ENCODE measurements at regions not wholly inside any gene's neighbourhood (a gene's known extent, or its start where the extent isn't known, plus 50 kb on each side); places are given as distances from the start of the nearest gene placed in this dataset.

DNA sequence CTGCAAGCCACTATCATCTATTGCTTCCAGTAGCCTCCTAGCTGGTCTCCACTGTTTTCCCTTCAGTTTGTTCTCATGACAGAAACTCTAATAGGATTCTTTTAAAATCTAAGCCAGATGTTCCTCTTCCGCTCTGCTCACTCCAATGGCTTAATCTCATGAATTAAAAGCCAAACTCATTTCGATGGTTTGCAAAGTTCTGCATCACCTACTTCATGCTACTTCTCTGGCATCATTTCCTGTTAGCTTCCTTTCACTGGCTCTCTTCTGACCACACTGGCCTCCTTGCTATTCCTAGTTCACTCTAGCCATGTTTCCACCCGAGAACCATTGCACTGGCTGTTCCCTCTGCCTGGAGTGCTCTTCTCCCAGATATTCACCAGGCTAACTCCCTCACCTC lies 102.0 kb upstream of the LSM6 start:
- Mint-ChIP-seq H3K27me3 (ENCODE audit: low read depth) (no peaks in the 10 kb centered on the region), H3K9me3 (no peaks in the 10 kb centered on the region), H3K4me1 (no peaks in the 10 kb centered on the region), H3K27ac (no peak overlapping the region), H3K36me3 (ENCODE audit: low read depth) (no peaks in the 10 kb centered on the region), H3K4me3 (no peak overlapping the region)
- TF ChIP-seq, protein P1, sequence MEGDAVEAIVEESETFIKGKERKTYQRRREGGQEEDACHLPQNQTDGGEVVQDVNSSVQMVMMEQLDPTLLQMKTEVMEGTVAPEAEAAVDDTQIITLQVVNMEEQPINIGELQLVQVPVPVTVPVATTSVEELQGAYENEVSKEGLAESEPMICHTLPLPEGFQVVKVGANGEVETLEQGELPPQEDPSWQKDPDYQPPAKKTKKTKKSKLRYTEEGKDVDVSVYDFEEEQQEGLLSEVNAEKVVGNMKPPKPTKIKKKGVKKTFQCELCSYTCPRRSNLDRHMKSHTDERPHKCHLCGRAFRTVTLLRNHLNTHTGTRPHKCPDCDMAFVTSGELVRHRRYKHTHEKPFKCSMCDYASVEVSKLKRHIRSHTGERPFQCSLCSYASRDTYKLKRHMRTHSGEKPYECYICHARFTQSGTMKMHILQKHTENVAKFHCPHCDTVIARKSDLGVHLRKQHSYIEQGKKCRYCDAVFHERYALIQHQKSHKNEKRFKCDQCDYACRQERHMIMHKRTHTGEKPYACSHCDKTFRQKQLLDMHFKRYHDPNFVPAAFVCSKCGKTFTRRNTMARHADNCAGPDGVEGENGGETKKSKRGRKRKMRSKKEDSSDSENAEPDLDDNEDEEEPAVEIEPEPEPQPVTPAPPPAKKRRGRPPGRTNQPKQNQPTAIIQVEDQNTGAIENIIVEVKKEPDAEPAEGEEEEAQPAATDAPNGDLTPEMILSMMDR (IDR thresholded peaks at IDR 0.05; ENCODE audit: unreplicated experiment in 3 of 3), result no peak

DNA sequence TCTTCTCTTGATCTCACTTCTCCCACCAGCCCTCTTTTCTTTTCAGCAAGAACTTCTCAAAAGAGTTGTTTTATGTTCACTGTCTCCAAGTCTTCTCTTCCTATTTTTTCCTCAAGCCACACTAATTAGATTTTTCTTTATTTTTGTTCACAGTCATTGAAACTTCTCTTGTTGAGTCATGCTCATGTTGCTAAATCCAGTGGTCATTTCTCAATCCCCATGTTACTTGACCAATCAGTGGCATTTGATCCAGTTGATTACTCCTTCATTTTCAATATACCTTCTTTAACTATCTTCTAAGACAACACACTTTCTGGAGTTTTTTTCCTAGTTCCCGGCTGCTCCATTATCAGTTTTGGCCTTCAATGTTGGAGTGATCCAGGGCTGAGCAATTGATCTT lies 103.1 kb upstream of the LSM6 start:
- TF ChIP-seq, protein P1 (IDR thresholded peaks at IDR 0.05; ENCODE audit: unreplicated experiment in 3 of 3), result no peak
- H3K27me3 Mint-ChIP-seq (ENCODE audit: low read depth), result no peaks in the 10 kb centered on the region
- no peak overlapping the region for H3K4me3 Mint-ChIP-seq
- H3K4me1 Mint-ChIP-seq, result no peaks in the 10 kb centered on the region
- no peaks in the 10 kb centered on the region for H3K36me3 Mint-ChIP-seq (ENCODE audit: low read depth)
- H3K27ac Mint-ChIP-seq, result no peak overlapping the region
- H3K9me3 Mint-ChIP-seq, result no peaks in the 10 kb centered on the region

DNA sequence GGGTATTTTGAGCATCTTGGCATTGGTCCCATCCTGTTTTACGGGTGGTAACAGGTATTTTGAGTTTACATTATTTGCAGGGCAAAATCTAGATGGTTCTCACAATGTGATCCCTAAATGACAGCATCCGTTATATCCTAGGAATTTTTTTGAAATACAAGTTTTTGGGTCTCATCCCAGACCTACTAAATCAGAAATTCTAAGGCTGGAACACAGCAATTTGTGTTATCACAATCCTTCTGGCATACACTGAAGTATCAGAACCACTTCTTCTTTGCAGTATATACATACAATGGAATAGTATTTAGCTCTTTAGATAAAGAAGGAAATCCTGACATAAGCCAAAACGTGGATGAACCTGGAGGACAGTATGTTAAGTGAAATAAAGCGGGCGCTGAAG lies 104.1 kb upstream of the LSM6 start:
- no peaks in the 10 kb centered on the region for H3K36me3 Mint-ChIP-seq (ENCODE audit: low read depth)
- no peaks in the 10 kb centered on the region for H3K4me1 Mint-ChIP-seq
- no peaks in the 10 kb centered on the region for H3K27me3 Mint-ChIP-seq (ENCODE audit: low read depth)
- TF ChIP-seq, protein P1 (IDR thresholded peaks at IDR 0.05; ENCODE audit: unreplicated experiment in 3 of 3), result no peak
- H3K9me3 Mint-ChIP-seq, result no peaks in the 10 kb centered on the region
- no peak overlapping the region for H3K4me3 Mint-ChIP-seq
- no peak overlapping the region for H3K27ac Mint-ChIP-seq

DNA sequence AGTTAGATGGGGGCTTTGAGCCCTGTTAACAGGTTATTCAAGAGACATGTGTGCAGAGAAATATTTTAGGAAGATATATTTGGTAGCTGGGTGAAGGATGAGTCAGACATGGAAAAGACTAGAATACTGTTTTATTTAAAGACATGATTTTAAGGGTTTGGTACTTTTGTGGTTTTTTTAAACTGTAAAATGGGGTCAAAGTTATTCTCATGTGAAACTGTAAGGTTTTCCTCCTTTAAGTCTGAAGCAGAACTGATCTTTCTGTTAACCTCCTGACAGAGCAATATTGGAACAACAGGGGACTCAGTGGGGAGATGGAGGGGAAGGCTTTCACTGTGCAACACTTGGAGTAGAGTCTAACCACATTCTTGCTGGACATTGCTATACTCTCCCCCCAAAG lies 112.4 kb upstream of the LSM6 start:
- H3K4me1 Mint-ChIP-seq, result no peaks in the 10 kb centered on the region
- no peak overlapping the region for H3K4me3 Mint-ChIP-seq
- TF ChIP-seq, protein P1 (IDR thresholded peaks at IDR 0.05; ENCODE audit: unreplicated experiment in 3 of 3), result no peak
- no peaks in the 10 kb centered on the region for H3K36me3 Mint-ChIP-seq (ENCODE audit: low read depth)
- H3K27me3 Mint-ChIP-seq (ENCODE audit: low read depth), result peaks cover 4% of the 10 kb centered on the region
- no peak overlapping the region for H3K27ac Mint-ChIP-seq
- peaks cover 4% of the 10 kb centered on the region for H3K9me3 Mint-ChIP-seq

DNA sequence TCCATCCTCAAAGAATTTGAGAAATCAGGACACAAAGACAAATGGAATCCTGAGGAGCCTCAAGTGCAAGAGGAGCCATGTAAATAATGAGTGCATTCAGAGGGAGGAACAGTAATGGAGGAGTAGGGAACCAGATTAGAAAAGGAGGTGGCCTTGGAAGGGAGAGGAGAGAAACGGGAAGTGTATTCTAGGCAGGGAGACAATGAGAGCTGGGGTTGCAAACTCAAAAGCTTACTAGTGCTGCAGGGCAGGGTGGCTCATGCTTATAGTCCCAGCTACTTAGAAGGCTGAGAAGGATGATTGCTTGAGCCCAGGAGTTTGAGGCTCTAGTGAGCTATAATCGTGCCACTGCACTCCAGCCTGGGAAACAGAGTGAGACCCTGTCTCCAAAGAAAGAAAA lies 113.2 kb upstream of the LSM6 start:
- Mint-ChIP-seq H3K4me3 (no peak overlapping the region), H3K27ac (no peak overlapping the region), H3K36me3 (ENCODE audit: low read depth) (no peaks in the 10 kb centered on the region), H3K9me3 (peaks cover 4% of the 10 kb centered on the region), H3K27me3 (ENCODE audit: low read depth) (peaks cover 4% of the 10 kb centered on the region), H3K4me1 (no peaks in the 10 kb centered on the region)
- TF ChIP-seq, protein P1 (IDR thresholded peaks at IDR 0.05; ENCODE audit: unreplicated experiment in 3 of 3), result no peak

DNA sequence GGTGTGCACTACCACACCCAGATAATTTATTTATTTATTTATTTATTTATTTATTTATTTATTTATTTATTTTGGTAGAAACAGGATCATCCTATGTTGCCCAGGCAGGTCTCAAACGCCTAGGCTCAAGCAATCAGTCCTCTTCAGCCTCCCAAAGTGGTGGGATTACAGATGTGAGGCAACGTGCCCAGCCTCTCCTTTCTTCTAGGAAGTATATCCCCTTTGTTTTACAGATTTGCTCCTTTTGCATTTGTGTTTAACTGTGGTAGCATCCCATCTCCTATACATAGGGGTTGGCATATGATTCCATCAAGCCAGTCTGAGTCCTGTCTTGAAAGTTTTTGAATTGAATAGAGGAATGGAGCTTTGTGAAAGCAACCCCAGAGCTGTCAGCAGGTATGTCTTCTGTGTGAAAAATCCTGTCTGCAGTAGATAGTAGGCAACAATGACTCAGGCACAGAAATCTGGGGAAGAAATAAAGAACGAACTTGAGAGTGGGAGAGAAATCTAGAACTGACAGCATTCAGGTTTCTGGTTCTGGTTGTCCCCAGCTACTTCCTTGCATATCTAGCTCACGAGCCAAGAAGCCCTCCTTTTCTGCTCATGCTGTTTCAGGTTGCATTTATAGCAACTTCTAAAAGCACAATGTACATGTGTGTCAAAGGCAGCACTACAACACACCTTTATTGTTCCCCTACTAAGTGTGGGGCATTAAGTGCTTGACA lies 113.7 kb upstream of the LSM6 start:
- Mint-ChIP-seq H3K4me1 (no peaks in the 10 kb centered on the region), H3K36me3 (ENCODE audit: low read depth) (no peaks in the 10 kb centered on the region), H3K27ac (no peak overlapping the region), H3K4me3 (no peak overlapping the region), H3K9me3 (peaks cover 4% of the 10 kb centered on the region), H3K27me3 (ENCODE audit: low read depth) (peaks cover 4% of the 10 kb centered on the region)
- TF ChIP-seq, protein P1 (IDR thresholded peaks at IDR 0.05; ENCODE audit: unreplicated experiment in 3 of 3), result no peak
